ENCODE measurements at regions not wholly inside any gene's neighbourhood (a gene's known extent, or its start where the extent isn't known, plus 50 kb on each side); places are given as distances from the start of the nearest gene placed in this dataset.

- Histone ChIP-seq H3K9me3 (replicated peaks; ENCODE audit: low read length) (no peaks in the 10 kb centered on the region), H3K27me3 (ENCODE audit: control insufficient read depth, insufficient read depth, low read length) (no peaks in the 10 kb centered on the region), H3K4me1 (ENCODE audit: control insufficient read depth, insufficient read depth, low read length) (peaks cover 6% of the 10 kb centered on the region), H3K4me3 (ENCODE audit: low read length) (no peak overlapping the region), H3K36me3 (ENCODE audit: insufficient read depth, low read length) (no peaks in the 10 kb centered on the region), H3K9ac (ENCODE audit: low read depth, low read length) (no peak overlapping the region), H3K4me2 (ENCODE audit: low read length) (no peak overlapping the region)
These were observed 891.5 kb downstream of the EFNB2 start for GRCh38 chr13:105643966-105644365.

- Histone ChIP-seq H3K27me3 (ENCODE audit: control insufficient read depth, insufficient read depth, low read length) (no peaks in the 10 kb centered on the region), H3K4me1 (ENCODE audit: control insufficient read depth, insufficient read depth, low read length) (peaks cover 6% of the 10 kb centered on the region), H3K9ac (ENCODE audit: low read depth, low read length) (no peak overlapping the region), H3K36me3 (ENCODE audit: insufficient read depth, low read length) (no peaks in the 10 kb centered on the region), H3K4me3 (ENCODE audit: low read length) (no peak overlapping the region), H3K9me3 (replicated peaks; ENCODE audit: low read length) (no peaks in the 10 kb centered on the region), H3K4me2 (ENCODE audit: low read length) (no peak overlapping the region)
These were observed 892.9 kb downstream of the EFNB2 start for GRCh38 chr13:105642511-105642958.

GRCh38 chr13:105641121-105641520, 894.3 kb downstream of the EFNB2 start:
- H3K4me3 ChIP-seq (ENCODE audit: low read length) = no peak overlapping the region
- no peak overlapping the region for H3K4me2 ChIP-seq (ENCODE audit: low read length)
- H3K9ac ChIP-seq (ENCODE audit: low read depth, low read length) = no peak overlapping the region
- no peaks in the 10 kb centered on the region for H3K9me3 ChIP-seq (replicated peaks; ENCODE audit: low read length)
- H3K4me1 ChIP-seq (ENCODE audit: control insufficient read depth, insufficient read depth, low read length) = peaks cover 6% of the 10 kb centered on the region
- H3K36me3 ChIP-seq (ENCODE audit: insufficient read depth, low read length) = no peaks in the 10 kb centered on the region
- no peaks in the 10 kb centered on the region for H3K27me3 ChIP-seq (ENCODE audit: control insufficient read depth, insufficient read depth, low read length)

- Histone ChIP-seq H3K4me1 (ENCODE audit: control insufficient read depth, insufficient read depth, low read length) (peaks cover 13% of the 10 kb centered on the region), H3K27me3 (ENCODE audit: control insufficient read depth, insufficient read depth, low read length) (no peaks in the 10 kb centered on the region), H3K4me3 (ENCODE audit: low read length) (no peak overlapping the region), H3K4me2 (ENCODE audit: low read length) (no peak overlapping the region), H3K9me3 (replicated peaks; ENCODE audit: low read length) (no peaks in the 10 kb centered on the region), H3K9ac (ENCODE audit: low read depth, low read length) (no peak overlapping the region), H3K36me3 (ENCODE audit: insufficient read depth, low read length) (no peaks in the 10 kb centered on the region)
These were observed 897.0 kb downstream of the EFNB2 start for GRCh38 chr13:105638426-105638825.

GRCh38 chr13:105634059-105634458, 901.4 kb downstream of the EFNB2 start:
- no peak overlapping the region for H3K9ac ChIP-seq (ENCODE audit: low read depth, low read length)
- H3K4me3 ChIP-seq (ENCODE audit: low read length) = no peak overlapping the region
- H3K4me1 ChIP-seq (ENCODE audit: control insufficient read depth, insufficient read depth, low read length) = peaks cover 7% of the 10 kb centered on the region
- H3K9me3 ChIP-seq (replicated peaks; ENCODE audit: low read length) = no peaks in the 10 kb centered on the region
- no peaks in the 10 kb centered on the region for H3K36me3 ChIP-seq (ENCODE audit: insufficient read depth, low read length)
- no peak overlapping the region for H3K4me2 ChIP-seq (ENCODE audit: low read length)
- H3K27me3 ChIP-seq (ENCODE audit: control insufficient read depth, insufficient read depth, low read length) = no peaks in the 10 kb centered on the region

- Histone ChIP-seq H3K4me3 (ENCODE audit: low read length) (no peak overlapping the region), H3K36me3 (ENCODE audit: insufficient read depth, low read length) (no peaks in the 10 kb centered on the region), H3K4me1 (ENCODE audit: control insufficient read depth, insufficient read depth, low read length) (peaks cover 7% of the 10 kb centered on the region), H3K9ac (ENCODE audit: low read depth, low read length) (no peak overlapping the region), H3K4me2 (ENCODE audit: low read length) (no peak overlapping the region), H3K27me3 (ENCODE audit: control insufficient read depth, insufficient read depth, low read length) (no peaks in the 10 kb centered on the region), H3K9me3 (replicated peaks; ENCODE audit: low read length) (no peaks in the 10 kb centered on the region)
These were observed 905.0 kb downstream of the EFNB2 start for GRCh38 chr13:105630431-105630830.

- no peaks in the 10 kb centered on the region for H3K27me3 ChIP-seq (ENCODE audit: control insufficient read depth, insufficient read depth, low read length)
- no peak overlapping the region for H3K9ac ChIP-seq (ENCODE audit: low read depth, low read length)
- H3K9me3 ChIP-seq (replicated peaks; ENCODE audit: low read length) = no peaks in the 10 kb centered on the region
- no peaks in the 10 kb centered on the region for H3K36me3 ChIP-seq (ENCODE audit: insufficient read depth, low read length)
- no peak overlapping the region for H3K4me3 ChIP-seq (ENCODE audit: low read length)
- H3K4me2 ChIP-seq (ENCODE audit: low read length) = no peak overlapping the region
- H3K4me1 ChIP-seq (ENCODE audit: control insufficient read depth, insufficient read depth, low read length) = no peaks in the 10 kb centered on the region
These were observed 908.2 kb downstream of the EFNB2 start for GRCh38 chr13:105627270-105627669.

- Histone ChIP-seq H3K27me3 (ENCODE audit: control insufficient read depth, insufficient read depth, low read length) (no peaks in the 10 kb centered on the region), H3K4me2 (ENCODE audit: low read length) (no peak overlapping the region), H3K4me3 (ENCODE audit: low read length) (no peak overlapping the region), H3K9me3 (replicated peaks; ENCODE audit: low read length) (no peaks in the 10 kb centered on the region), H3K36me3 (ENCODE audit: insufficient read depth, low read length) (no peaks in the 10 kb centered on the region), H3K4me1 (ENCODE audit: control insufficient read depth, insufficient read depth, low read length) (no peaks in the 10 kb centered on the region), H3K9ac (ENCODE audit: low read depth, low read length) (no peak overlapping the region)
These were observed 909.8 kb downstream of the EFNB2 start for GRCh38 chr13:105625691-105626090.

- Histone ChIP-seq H3K36me3 (ENCODE audit: insufficient read depth, low read length) (no peaks in the 10 kb centered on the region), H3K4me3 (ENCODE audit: low read length) (no peak overlapping the region), H3K4me2 (ENCODE audit: low read length) (no peak overlapping the region), H3K9me3 (replicated peaks; ENCODE audit: low read length) (no peaks in the 10 kb centered on the region), H3K9ac (ENCODE audit: low read depth, low read length) (no peak overlapping the region), H3K27me3 (ENCODE audit: control insufficient read depth, insufficient read depth, low read length) (no peaks in the 10 kb centered on the region), H3K4me1 (ENCODE audit: control insufficient read depth, insufficient read depth, low read length) (peaks cover 16% of the 10 kb centered on the region)
These were observed 919.0 kb downstream of the EFNB2 start for GRCh38 chr13:105616333-105617075.

- Histone ChIP-seq H3K36me3 (ENCODE audit: insufficient read depth, low read length) (no peaks in the 10 kb centered on the region), H3K9ac (ENCODE audit: low read depth, low read length) (no peak overlapping the region), H3K4me1 (ENCODE audit: control insufficient read depth, insufficient read depth, low read length) (peaks cover 24% of the 10 kb centered on the region), H3K9me3 (replicated peaks; ENCODE audit: low read length) (no peaks in the 10 kb centered on the region), H3K4me3 (ENCODE audit: low read length) (no peak overlapping the region), H3K4me2 (ENCODE audit: low read length) (no peak overlapping the region), H3K27me3 (ENCODE audit: control insufficient read depth, insufficient read depth, low read length) (no peaks in the 10 kb centered on the region)
These were observed 922.9 kb downstream of the EFNB2 start for GRCh38 chr13:105612541-105612940.

- no peaks in the 10 kb centered on the region for H3K36me3 ChIP-seq (ENCODE audit: insufficient read depth, low read length)
- peak overlapping the region; percentile 37 for H3K4me2 ChIP-seq (ENCODE audit: low read length)
- no peak overlapping the region for H3K4me3 ChIP-seq (ENCODE audit: low read length)
- H3K27me3 ChIP-seq (ENCODE audit: control insufficient read depth, insufficient read depth, low read length) = no peaks in the 10 kb centered on the region
- H3K9ac ChIP-seq (ENCODE audit: low read depth, low read length) = peak overlapping the region; percentile 41
- H3K4me1 ChIP-seq (ENCODE audit: control insufficient read depth, insufficient read depth, low read length) = peaks cover 20% of the 10 kb centered on the region
- no peaks in the 10 kb centered on the region for H3K9me3 ChIP-seq (replicated peaks; ENCODE audit: low read length)
These were observed 924.0 kb downstream of the EFNB2 start for GRCh38 chr13:105611424-105611823.

GRCh38 chr13:105608104-105608503, 927.4 kb downstream of the EFNB2 start:
- no peak overlapping the region for H3K4me2 ChIP-seq (ENCODE audit: low read length)
- no peaks in the 10 kb centered on the region for H3K27me3 ChIP-seq (ENCODE audit: control insufficient read depth, insufficient read depth, low read length)
- no peaks in the 10 kb centered on the region for H3K9me3 ChIP-seq (replicated peaks; ENCODE audit: low read length)
- no peak overlapping the region for H3K9ac ChIP-seq (ENCODE audit: low read depth, low read length)
- H3K4me3 ChIP-seq (ENCODE audit: low read length) = no peak overlapping the region
- peaks cover 17% of the 10 kb centered on the region for H3K4me1 ChIP-seq (ENCODE audit: control insufficient read depth, insufficient read depth, low read length)
- no peaks in the 10 kb centered on the region for H3K36me3 ChIP-seq (ENCODE audit: insufficient read depth, low read length)

Measured in skeletal muscle satellite cell (primary cell).